Transverse colon (tissue), 4 donors: ENCODE measurements at regions not wholly inside any gene's neighbourhood (a gene's known extent, or its start where the extent isn't known, plus 50 kb on each side); places are given as distances from the start of the nearest gene placed in this dataset.

Source experiments
- CTCF ChIP-seq, 5 experiments: fragments of 200-600 bp in 3 of 5; fragments of 450-650 bp in 2 of 5; sonication (generic) in 3 of 5; IDR thresholded peaks; 1 replicate in 2 of 5; 2 replicates in 3 of 5; pipeline ENCODE4 v1.5.1; 2016 to 2017; ENCODE audit warnings: antibody characterized with exemption in 5 of 5, inconsistent platforms in 3 of 5, mild to moderate bottlenecking in 2 of 5, moderate library complexity in 1 of 5
- POLR2AphosphoS5 ChIP-seq, 3 donors: sonication (generic); formaldehyde crosslinking; IDR thresholded peaks; one replicate each; pipeline ENCODE4 v1.6.1; 2016; ENCODE audit warnings: antibody characterized with exemption in 3 of 3

GRCh38 chr6:85251300-85251699 is 198.6 kb upstream of the NT5E start:
- no peak for TF ChIP-seq POLR2AphosphoS5 (IDR thresholded peaks at IDR 0.05)
- TF ChIP-seq CTCF (IDR thresholded peaks at IDR 0.05): no peak
